GM12873 (cell line): ENCODE measurements at regions not wholly inside any gene's neighbourhood (a gene's known extent, or its start where the extent isn't known, plus 50 kb on each side); places are given as distances from the start of the nearest gene placed in this dataset.

ENCODE experiments used
- TF ChIP-seq, protein P1 (sequence below): IDR thresholded peaks from 2 replicates; pipeline ENCODE4 v1.5.1; 2012; ENCODE audit warnings: low read depth, mild to moderate bottlenecking, moderate library complexity, low read length, control low read depth; ENCODE audit not compliant: insufficient read depth; ENCODE audit errors: missing control alignments

DNA sequence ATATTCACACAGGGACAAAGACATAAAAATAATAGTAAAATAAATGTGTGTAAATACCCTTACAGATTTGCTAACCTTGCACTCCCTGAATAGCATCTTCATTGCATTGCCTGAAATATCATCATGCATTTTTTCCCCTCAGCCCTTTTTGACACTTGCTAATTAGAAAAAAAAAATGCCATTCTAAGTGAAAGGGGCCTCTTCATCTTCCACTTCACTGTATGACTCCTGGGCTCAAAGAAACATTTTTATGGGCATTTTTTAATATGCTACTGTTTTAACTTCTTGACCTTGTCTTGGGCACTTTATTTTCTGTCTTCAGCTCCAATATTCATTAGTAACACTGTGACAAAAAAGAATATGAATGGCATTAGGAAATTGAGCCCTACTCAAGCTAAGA is 1424.4 kb downstream of the CDH8 start:
- TF ChIP-seq, protein P1, sequence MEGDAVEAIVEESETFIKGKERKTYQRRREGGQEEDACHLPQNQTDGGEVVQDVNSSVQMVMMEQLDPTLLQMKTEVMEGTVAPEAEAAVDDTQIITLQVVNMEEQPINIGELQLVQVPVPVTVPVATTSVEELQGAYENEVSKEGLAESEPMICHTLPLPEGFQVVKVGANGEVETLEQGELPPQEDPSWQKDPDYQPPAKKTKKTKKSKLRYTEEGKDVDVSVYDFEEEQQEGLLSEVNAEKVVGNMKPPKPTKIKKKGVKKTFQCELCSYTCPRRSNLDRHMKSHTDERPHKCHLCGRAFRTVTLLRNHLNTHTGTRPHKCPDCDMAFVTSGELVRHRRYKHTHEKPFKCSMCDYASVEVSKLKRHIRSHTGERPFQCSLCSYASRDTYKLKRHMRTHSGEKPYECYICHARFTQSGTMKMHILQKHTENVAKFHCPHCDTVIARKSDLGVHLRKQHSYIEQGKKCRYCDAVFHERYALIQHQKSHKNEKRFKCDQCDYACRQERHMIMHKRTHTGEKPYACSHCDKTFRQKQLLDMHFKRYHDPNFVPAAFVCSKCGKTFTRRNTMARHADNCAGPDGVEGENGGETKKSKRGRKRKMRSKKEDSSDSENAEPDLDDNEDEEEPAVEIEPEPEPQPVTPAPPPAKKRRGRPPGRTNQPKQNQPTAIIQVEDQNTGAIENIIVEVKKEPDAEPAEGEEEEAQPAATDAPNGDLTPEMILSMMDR = no peak

DNA sequence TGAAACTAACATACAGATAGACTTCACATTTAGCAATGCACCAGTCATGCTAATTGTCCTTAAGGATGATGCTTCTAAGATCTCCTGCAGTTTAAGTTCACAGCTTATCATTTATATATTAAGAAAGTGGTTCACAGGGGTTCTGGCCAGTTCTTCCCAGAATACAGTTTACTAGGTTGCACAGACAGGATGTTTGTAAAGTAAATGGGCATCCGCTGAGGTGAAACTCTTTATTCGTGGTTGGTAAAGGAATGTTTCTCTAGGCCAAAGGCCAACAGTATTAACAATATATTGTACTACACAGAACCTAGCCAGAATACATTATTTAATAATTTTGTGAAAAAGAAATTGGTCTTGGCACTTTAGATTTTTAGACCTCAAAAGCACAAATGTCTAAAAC is 1427.3 kb downstream of the CDH8 start:
- TF ChIP-seq, protein P1 = no peak

DNA sequence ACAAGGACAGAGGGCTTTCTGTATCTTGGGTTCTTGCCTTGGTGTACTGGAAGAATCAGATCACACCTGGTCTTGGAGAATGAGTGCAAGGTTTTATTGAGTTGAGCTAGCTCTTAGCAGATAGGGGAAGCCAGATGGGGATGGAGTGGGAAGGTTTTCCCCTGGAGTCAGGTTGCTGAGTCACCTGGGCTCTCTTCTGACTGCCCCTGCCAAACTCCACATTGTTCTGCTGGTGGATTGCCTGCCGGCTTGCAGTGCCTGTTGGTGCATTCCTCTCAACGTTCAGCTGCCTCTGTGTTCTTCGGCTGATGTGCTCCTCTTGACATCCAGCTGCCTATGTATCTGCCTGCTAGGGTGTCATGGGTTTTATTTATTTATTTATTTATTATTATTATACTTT is 1431.1 kb downstream of the CDH8 start:
- TF ChIP-seq, protein P1 = no peak

DNA sequence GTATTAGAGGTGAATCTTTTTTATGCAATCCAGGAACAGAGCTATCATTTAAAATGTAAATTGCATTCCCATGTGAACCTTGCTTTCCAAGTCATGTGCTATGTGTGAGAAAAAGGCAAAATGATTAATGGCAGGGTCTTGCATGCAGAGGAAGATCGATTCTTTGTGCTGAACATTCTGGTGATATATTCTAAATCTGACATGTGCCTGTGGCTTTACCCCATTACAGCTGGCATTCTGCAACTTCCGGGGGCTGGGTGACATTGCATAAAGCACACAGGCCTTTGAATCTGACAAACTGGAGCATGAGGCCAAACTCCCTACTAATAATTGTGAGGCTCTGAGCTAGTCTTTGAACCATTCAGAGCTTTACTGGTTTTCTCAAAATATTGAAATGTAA is 1449.7 kb downstream of the CDH8 start:
- TF ChIP-seq, protein P1 = no peak

DNA sequence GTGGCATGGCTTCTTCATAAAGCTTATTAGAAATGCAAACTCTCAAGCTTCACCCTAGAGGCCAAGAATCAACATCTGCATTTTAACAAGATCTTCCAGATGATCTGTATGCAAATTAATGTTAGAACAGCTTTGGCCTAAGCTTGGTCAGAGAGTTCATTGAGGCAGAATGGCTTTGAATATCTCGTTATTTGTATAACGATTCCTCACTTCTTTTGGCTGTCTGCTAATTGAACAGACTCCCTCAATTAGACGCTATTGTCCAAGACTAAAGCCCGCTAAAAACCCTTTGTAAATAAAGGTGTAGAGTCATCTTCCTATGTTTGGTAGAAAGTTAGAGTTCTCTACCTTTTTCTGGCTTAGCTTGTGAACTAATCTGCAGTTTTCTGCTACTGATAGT is 1453.7 kb downstream of the CDH8 start:
- TF ChIP-seq, protein P1 = no peak

DNA sequence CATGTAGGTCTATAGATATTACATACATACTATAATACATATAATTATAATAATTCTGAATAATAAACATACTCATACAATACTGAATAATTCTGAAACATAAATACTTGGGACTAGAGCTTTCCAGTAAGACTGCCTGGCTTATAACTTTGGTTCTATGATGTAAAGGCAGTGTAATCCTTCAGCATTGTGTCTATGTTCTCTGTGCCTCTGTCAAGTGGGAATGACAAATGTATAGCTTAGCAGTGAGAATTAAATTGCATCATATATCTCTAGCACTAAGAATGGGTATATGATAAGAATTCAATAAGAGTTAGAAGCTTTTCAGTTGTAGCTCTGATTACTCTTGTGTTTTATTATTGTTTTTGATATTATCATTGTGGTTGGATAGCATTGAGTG is 1469.3 kb downstream of the CDH8 start:
- TF ChIP-seq, protein P1 = no peak

DNA sequence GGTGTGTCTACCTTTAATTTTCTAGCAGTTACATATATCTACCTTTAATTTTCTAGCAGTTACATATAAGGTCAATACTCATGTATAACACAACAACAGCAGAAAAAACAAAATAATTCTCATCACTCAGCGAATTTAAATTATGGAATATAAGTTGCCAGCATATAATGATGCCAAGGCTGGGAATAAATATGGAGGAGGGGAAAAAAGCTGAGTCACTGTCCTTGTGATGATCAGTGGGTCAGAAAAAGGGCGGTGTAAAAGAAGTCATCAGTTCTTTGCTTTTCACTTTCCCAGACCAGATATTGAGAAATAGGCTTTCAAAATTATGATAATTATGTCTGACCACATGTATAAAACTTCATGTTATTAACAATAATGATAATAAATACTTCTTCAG is 1471.7 kb downstream of the CDH8 start:
- TF ChIP-seq, protein P1 = no peak
